AG09319 (cell line): ENCODE measurements at regions not wholly inside any gene's neighbourhood (a gene's known extent, or its start where the extent isn't known, plus 50 kb on each side); places are given as distances from the start of the nearest gene placed in this dataset.

ENCODE experiments used
- DNase-seq: peaks from one replicate; pipeline ENCODE4 v3.0.0-alpha.2; 2010; ENCODE audit warnings: low read depth; ENCODE audit errors: extremely low read depth
- CTCF ChIP-seq: IDR thresholded peaks from 2 replicates; pipeline ENCODE4 v1.5.1; 2011; ENCODE audit warnings: low read depth, mild to moderate bottlenecking, inconsistent platforms, low read length, moderate library complexity

GRCh38 chr15:98326804-98327203 lies 321.5 kb upstream of the IGF1R start:
- no peak for DNase-seq
- no peak for TF ChIP-seq CTCF

- no peak for DNase-seq
- TF ChIP-seq CTCF = no peak
These were observed 318.1 kb upstream of the IGF1R start for GRCh38 chr15:98330258-98330657.

- TF ChIP-seq CTCF = no peak
- DNase-seq = no peak
These were observed 317.5 kb upstream of the IGF1R start for GRCh38 chr15:98330692-98331435.

- TF ChIP-seq CTCF = no peak
- no peak for DNase-seq
These were observed 316.7 kb upstream of the IGF1R start for GRCh38 chr15:98331676-98332075.

- DNase-seq = no peak
- no peak for TF ChIP-seq CTCF
These were observed 315.1 kb upstream of the IGF1R start for GRCh38 chr15:98333251-98333650.

GRCh38 chr15:98342911-98343310 lies 305.4 kb upstream of the IGF1R start:
- no peak for TF ChIP-seq CTCF
- no peak for DNase-seq

GRCh38 chr15:98344591-98344990 lies 303.7 kb upstream of the IGF1R start:
- no peak for DNase-seq
- no peak for TF ChIP-seq CTCF
